GM10248 (cell line): ENCODE measurements at regions not wholly inside any gene's neighbourhood (a gene's known extent, or its start where the extent isn't known, plus 50 kb on each side); places are given as distances from the start of the nearest gene placed in this dataset.

Experiments used
- CTCF ChIA-PET: fragments of 300-600 bp; sonication (Branson Sonifier 250); formaldehyde crosslinking; extraction: SDS; loops from one replicate; lab custom pipeline; 2021; ENCODE audit warnings: antibody characterized with exemption; lab: Yijun Ruan, JAX
- POLR2A ChIA-PET: fragments of 350-650 bp; sonication (Branson Sonifier 250); formaldehyde crosslinking; extraction: SDS; loops from one replicate; lab custom pipeline; 2020; ENCODE audit warnings: antibody characterized with exemption; lab: Yijun Ruan, JAX
- DNase-seq: peaks from one replicate; pipeline ENCODE4 v3.0.0; 2012; ENCODE audit errors: extremely low spot score
- CTCF ChIP-seq: IDR thresholded peaks from 2 replicates; pipeline ENCODE4 v1.5.1; 2012; ENCODE audit warnings: mild to moderate bottlenecking, low read depth; ENCODE audit errors: extremely low read depth, missing control alignments, control extremely low read depth

- POLR2A ChIA-PET: no interaction called here
- no peak for TF ChIP-seq CTCF
- CTCF ChIA-PET: no interaction called here
- no peak for DNase-seq
These were observed 64.7 kb upstream of the CAV2 start for GRCh38 chr7:116434820-116435341.

GRCh38 chr7:116436305-116436826 is 63.2 kb upstream of the CAV2 start:
- no peak for DNase-seq
- TF ChIP-seq CTCF: no peak
- CTCF ChIA-PET: no interaction called here
- POLR2A ChIA-PET: no interaction called here

- no peak for TF ChIP-seq CTCF
- ChIA-PET CTCF (no interaction called here), POLR2A (no interaction called here)
- DNase-seq: no peak
These were observed 61.3 kb upstream of the CAV2 start for GRCh38 chr7:116438267-116438666.

GRCh38 chr7:116439005-116439404 is 60.5 kb upstream of the CAV2 start:
- no peak for DNase-seq
- CTCF ChIA-PET: no interaction called here
- no peak for TF ChIP-seq CTCF
- POLR2A ChIA-PET: no interaction called here

GRCh38 chr7:116439841-116440549 is 59.5 kb upstream of the CAV2 start:
- TF ChIP-seq CTCF: no peak
- no peak for DNase-seq
- ChIA-PET POLR2A (no interaction called here), CTCF (no interaction called here)

GRCh38 chr7:116441534-116441933 is 58.0 kb upstream of the CAV2 start:
- POLR2A ChIA-PET: no interaction called here
- DNase-seq: no peak
- TF ChIP-seq CTCF: no peak
- CTCF ChIA-PET: interaction anchor here (1.3 kb wide), 1 partner anchor 9 kb away, joined by 4 read pairs; no protein-coding TSS in a partner anchor
